ENCODE measurements at regions not wholly inside any gene's neighbourhood (a gene's known extent, or its start where the extent isn't known, plus 50 kb on each side); places are given as distances from the start of the nearest gene placed in this dataset.

- Histone ChIP-seq H3K27me3 (replicated peaks; ENCODE audit: insufficient read depth) (no peaks in the 10 kb centered on the region), H3K9me3 (ENCODE audit: low read depth) (no peaks in the 10 kb centered on the region), H4K20me1 (ENCODE audit: insufficient read depth) (no peaks in the 10 kb centered on the region), H3K9me2 (ENCODE audit: insufficient read depth) (no peaks in the 10 kb centered on the region), H3K4me2 (ENCODE audit: unreplicated experiment) (no peak overlapping the region), H3F3A (ENCODE audit: insufficient read depth) (no peaks in the 10 kb centered on the region), H3K36me3 (ENCODE audit: low read depth) (no peaks in the 10 kb centered on the region), H2AFZ (no peak overlapping the region), H3K4me3 (no peak overlapping the region), H3K79me2 (ENCODE audit: insufficient read depth) (no peaks in the 10 kb centered on the region), H3K4me1 (ENCODE audit: insufficient read depth) (no peaks in the 10 kb centered on the region), H3K27ac (no peak overlapping the region), H3K9ac (no peak overlapping the region)
- WGBS, 2 experiments (ENCODE audit: low coverage in 1 of 2, low lambda C conversion rate in 2 of 2, missing lambda C conversion rate in 2 of 2): 33 to 40% methylated on average over 2 of the region's 2 CpGs
- TF ChIP-seq EZH2 (IDR thresholded peaks at IDR 0.05; ENCODE audit: insufficient read depth, poor library complexity, severe bottlenecking): no peak
- no peak for TF ChIP-seq EZH2phosphoT487 (IDR thresholded peaks at IDR 0.05; ENCODE audit: insufficient read depth, low read depth)
- in situ Hi-C loops (cut with MboI): no loop called here
- no peak for DNase-seq
These were observed 454.5 kb downstream of the BCAT1 start for GRCh38 chr12:24494401-24494800.

- no peaks in the 10 kb centered on the region for H3K36me3 ChIP-seq (ENCODE audit: low read depth)
- H2AFZ ChIP-seq: no peak overlapping the region
- H4K20me1 ChIP-seq (ENCODE audit: insufficient read depth): no peaks in the 10 kb centered on the region
- WGBS, 2 experiments (ENCODE audit: low coverage in 1 of 2, low lambda C conversion rate in 2 of 2, missing lambda C conversion rate in 2 of 2): 30 to 54% methylated on average over 2 of the region's 2 CpGs
- no peaks in the 10 kb centered on the region for H3F3A ChIP-seq (ENCODE audit: insufficient read depth)
- H3K4me3 ChIP-seq: no peak overlapping the region
- no peak for DNase-seq
- H3K79me2 ChIP-seq (ENCODE audit: insufficient read depth): no peaks in the 10 kb centered on the region
- in situ Hi-C loops (cut with MboI): no loop called here
- no peak for TF ChIP-seq EZH2phosphoT487 (IDR thresholded peaks at IDR 0.05; ENCODE audit: insufficient read depth, low read depth)
- H3K27ac ChIP-seq: no peak overlapping the region
- H3K9me2 ChIP-seq (ENCODE audit: insufficient read depth): no peaks in the 10 kb centered on the region
- H3K9me3 ChIP-seq (ENCODE audit: low read depth): no peaks in the 10 kb centered on the region
- no peak overlapping the region for H3K4me2 ChIP-seq (ENCODE audit: unreplicated experiment)
- no peaks in the 10 kb centered on the region for H3K27me3 ChIP-seq (replicated peaks; ENCODE audit: insufficient read depth)
- no peak overlapping the region for H3K9ac ChIP-seq
- no peaks in the 10 kb centered on the region for H3K4me1 ChIP-seq (ENCODE audit: insufficient read depth)
These were observed 456.9 kb downstream of the BCAT1 start for GRCh38 chr12:24491968-24492367.

GRCh38 chr12:24489939-24490338, 459.0 kb downstream of the BCAT1 start:
- Histone ChIP-seq H3K4me3 (no peak overlapping the region), H3K4me2 (ENCODE audit: unreplicated experiment) (no peak overlapping the region), H3F3A (ENCODE audit: insufficient read depth) (no peaks in the 10 kb centered on the region), H3K27ac (no peak overlapping the region), H2AFZ (no peak overlapping the region), H3K27me3 (replicated peaks; ENCODE audit: insufficient read depth) (no peaks in the 10 kb centered on the region), H3K9me3 (ENCODE audit: low read depth) (no peaks in the 10 kb centered on the region), H3K36me3 (ENCODE audit: low read depth) (no peaks in the 10 kb centered on the region), H3K9me2 (ENCODE audit: insufficient read depth) (no peaks in the 10 kb centered on the region), H4K20me1 (ENCODE audit: insufficient read depth) (no peaks in the 10 kb centered on the region), H3K79me2 (ENCODE audit: insufficient read depth) (no peaks in the 10 kb centered on the region), H3K9ac (no peak overlapping the region), H3K4me1 (ENCODE audit: insufficient read depth) (no peaks in the 10 kb centered on the region)
- TF ChIP-seq EZH2phosphoT487 (IDR thresholded peaks at IDR 0.05; ENCODE audit: insufficient read depth, low read depth) (no peak), EZH2 (IDR thresholded peaks at IDR 0.05; ENCODE audit: insufficient read depth, poor library complexity, severe bottlenecking) (no peak)
- no peak for DNase-seq
- in situ Hi-C loops (cut with MboI): no loop called here
- 51 to 63% methylated on average over 3 of the region's 3 CpGs for WGBS, 2 experiments (ENCODE audit: low coverage in 1 of 2, low lambda C conversion rate in 2 of 2, missing lambda C conversion rate in 2 of 2)

- Histone ChIP-seq H3K9me2 (ENCODE audit: insufficient read depth) (no peaks in the 10 kb centered on the region), H3K9ac (no peak overlapping the region), H3K4me3 (no peak overlapping the region), H3K4me2 (ENCODE audit: unreplicated experiment) (no peak overlapping the region), H3K36me3 (ENCODE audit: low read depth) (no peaks in the 10 kb centered on the region), H3K79me2 (ENCODE audit: insufficient read depth) (no peaks in the 10 kb centered on the region), H2AFZ (no peak overlapping the region), H4K20me1 (ENCODE audit: insufficient read depth) (no peaks in the 10 kb centered on the region), H3K4me1 (ENCODE audit: insufficient read depth) (no peaks in the 10 kb centered on the region), H3K27me3 (replicated peaks; ENCODE audit: insufficient read depth) (no peaks in the 10 kb centered on the region), H3K9me3 (ENCODE audit: low read depth) (no peaks in the 10 kb centered on the region), H3F3A (ENCODE audit: insufficient read depth) (no peaks in the 10 kb centered on the region), H3K27ac (no peak overlapping the region)
- DNase-seq: no peak
- TF ChIP-seq EZH2 (IDR thresholded peaks at IDR 0.05; ENCODE audit: insufficient read depth, poor library complexity, severe bottlenecking): no peak
- TF ChIP-seq EZH2phosphoT487 (IDR thresholded peaks at IDR 0.05; ENCODE audit: insufficient read depth, low read depth): no peak
- WGBS, 2 experiments (ENCODE audit: low coverage in 1 of 2, low lambda C conversion rate in 2 of 2, missing lambda C conversion rate in 2 of 2): 30 to 34% methylated on average over 6 of the region's 6 CpGs
- in situ Hi-C loops (cut with MboI): no loop called here
These were observed 459.8 kb downstream of the BCAT1 start for GRCh38 chr12:24488906-24489619.
